ENCODE measurements at regions not wholly inside any gene's neighbourhood (a gene's known extent, or its start where the extent isn't known, plus 50 kb on each side); places are given as distances from the start of the nearest gene placed in this dataset.
"Not testable (repeated sequence)": the region's sequence is repeated elsewhere in the genome, so short reads cannot be mapped to it uniquely, and the experiment has no call there.

DNA sequence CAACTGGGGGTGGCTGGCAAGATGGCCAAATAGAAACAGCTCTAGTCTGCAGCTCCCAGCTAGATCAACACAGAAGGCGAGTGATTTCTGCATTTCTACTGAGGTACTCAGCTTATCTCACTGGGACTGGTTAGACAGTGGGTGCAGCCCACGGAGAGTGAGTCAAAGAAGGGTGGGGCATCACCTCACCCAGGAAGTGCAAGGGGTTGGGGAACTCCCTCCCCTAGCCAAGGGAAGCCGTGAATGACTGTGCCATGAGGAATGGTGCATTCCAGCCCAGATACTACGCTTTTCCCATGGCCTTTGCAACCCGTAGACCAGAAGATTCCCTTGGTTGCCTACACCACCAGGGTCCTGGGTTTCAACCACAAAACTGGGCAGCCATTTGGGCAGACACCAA, 452.6 kb downstream of the NR4A2 start:
- not testable (repeated sequence) for H3K27ac ChIP-seq (ENCODE audit: low read depth); H3K4me3 Mint-ChIP-seq; H3K4me3 ChIP-seq; H3K27me3 Mint-ChIP-seq (ENCODE audit: insufficient read depth, low read depth, poor library complexity); H3K36me3 ChIP-seq (ENCODE audit: insufficient read depth); H3K27me3 ChIP-seq (ENCODE audit: insufficient read depth); H3K4me2 ChIP-seq; H3K79me2 ChIP-seq (replicated peaks; ENCODE audit: insufficient read depth); H4K20me1 ChIP-seq (replicated peaks; ENCODE audit: insufficient read depth); DNase-seq (ENCODE audit: low spot score); H3F3A ChIP-seq (replicated peaks; ENCODE audit: low read depth); H3K4me1 ChIP-seq (ENCODE audit: insufficient read depth); ATAC-seq; H3K9me2 ChIP-seq (ENCODE audit: insufficient read depth); H3K4me1 Mint-ChIP-seq; H3K27ac Mint-ChIP-seq; H2AFZ ChIP-seq
- Mint-ChIP-seq H3K36me3 (ENCODE audit: low read depth) (peaks cover 15% of the 10 kb centered on the region; the same call in 2 of the 3 replicates), H3K9me3 (peaks cover 38% of the 10 kb centered on the region)

DNA sequence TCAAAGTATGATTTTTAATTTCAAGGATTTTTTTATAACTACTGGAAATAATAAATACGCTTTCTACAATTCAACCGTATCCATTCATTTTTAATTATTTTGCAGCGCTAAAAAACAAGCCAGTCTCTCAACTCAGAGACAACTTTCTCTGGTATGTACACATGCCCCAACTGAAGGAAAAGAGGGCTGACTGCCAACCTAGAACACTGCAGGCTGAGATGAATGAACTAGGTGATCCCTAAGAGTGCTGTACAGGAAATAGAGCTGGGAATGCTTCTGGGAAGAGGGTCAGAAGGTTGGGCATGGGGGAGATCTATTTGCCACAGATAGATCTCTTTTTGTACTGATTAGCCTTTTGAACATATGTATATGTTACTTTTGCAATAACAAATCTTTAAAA, 460.1 kb downstream of the NR4A2 start:
- DNase-seq (ENCODE audit: low spot score), result no peak
- no peaks in the 10 kb centered on the region for H3F3A ChIP-seq (replicated peaks; ENCODE audit: low read depth)
- no peak overlapping the region; the same call in 1 of the 2 replicates for H3K27ac Mint-ChIP-seq
- TF ChIP-seq, protein P1, sequence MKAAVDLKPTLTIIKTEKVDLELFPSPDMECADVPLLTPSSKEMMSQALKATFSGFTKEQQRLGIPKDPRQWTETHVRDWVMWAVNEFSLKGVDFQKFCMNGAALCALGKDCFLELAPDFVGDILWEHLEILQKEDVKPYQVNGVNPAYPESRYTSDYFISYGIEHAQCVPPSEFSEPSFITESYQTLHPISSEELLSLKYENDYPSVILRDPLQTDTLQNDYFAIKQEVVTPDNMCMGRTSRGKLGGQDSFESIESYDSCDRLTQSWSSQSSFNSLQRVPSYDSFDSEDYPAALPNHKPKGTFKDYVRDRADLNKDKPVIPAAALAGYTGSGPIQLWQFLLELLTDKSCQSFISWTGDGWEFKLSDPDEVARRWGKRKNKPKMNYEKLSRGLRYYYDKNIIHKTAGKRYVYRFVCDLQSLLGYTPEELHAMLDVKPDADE (IDR thresholded peaks at IDR 0.05), result no peak
- TF ChIP-seq EZH2 (IDR thresholded peaks at IDR 0.05; ENCODE audit: low read depth, unreplicated experiment), result no peak
- no peak for TF ChIP-seq CREB1 (CRISPR knock-in tag; IDR thresholded peaks at IDR 0.05; ENCODE audit: low read depth)
- TF ChIP-seq EZH2phosphoT487 (IDR thresholded peaks at IDR 0.05; ENCODE audit: unreplicated experiment), result no peak
- no peak for TF ChIP-seq NANOG (IDR thresholded peaks at IDR 0.05; ENCODE audit: borderline replicate concordance)
- no peak for TF ChIP-seq JUNB (IDR thresholded peaks at IDR 0.05; ENCODE audit: unreplicated experiment)
- no peak for TF ChIP-seq STAT1 (IDR thresholded peaks at IDR 0.05; ENCODE audit: unreplicated experiment)
- TF ChIP-seq, protein P2, sequence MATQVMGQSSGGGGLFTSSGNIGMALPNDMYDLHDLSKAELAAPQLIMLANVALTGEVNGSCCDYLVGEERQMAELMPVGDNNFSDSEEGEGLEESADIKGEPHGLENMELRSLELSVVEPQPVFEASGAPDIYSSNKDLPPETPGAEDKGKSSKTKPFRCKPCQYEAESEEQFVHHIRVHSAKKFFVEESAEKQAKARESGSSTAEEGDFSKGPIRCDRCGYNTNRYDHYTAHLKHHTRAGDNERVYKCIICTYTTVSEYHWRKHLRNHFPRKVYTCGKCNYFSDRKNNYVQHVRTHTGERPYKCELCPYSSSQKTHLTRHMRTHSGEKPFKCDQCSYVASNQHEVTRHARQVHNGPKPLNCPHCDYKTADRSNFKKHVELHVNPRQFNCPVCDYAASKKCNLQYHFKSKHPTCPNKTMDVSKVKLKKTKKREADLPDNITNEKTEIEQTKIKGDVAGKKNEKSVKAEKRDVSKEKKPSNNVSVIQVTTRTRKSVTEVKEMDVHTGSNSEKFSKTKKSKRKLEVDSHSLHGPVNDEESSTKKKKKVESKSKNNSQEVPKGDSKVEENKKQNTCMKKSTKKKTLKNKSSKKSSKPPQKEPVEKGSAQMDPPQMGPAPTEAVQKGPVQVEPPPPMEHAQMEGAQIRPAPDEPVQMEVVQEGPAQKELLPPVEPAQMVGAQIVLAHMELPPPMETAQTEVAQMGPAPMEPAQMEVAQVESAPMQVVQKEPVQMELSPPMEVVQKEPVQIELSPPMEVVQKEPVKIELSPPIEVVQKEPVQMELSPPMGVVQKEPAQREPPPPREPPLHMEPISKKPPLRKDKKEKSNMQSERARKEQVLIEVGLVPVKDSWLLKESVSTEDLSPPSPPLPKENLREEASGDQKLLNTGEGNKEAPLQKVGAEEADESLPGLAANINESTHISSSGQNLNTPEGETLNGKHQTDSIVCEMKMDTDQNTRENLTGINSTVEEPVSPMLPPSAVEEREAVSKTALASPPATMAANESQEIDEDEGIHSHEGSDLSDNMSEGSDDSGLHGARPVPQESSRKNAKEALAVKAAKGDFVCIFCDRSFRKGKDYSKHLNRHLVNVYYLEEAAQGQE (IDR thresholded peaks at IDR 0.05; ENCODE audit: unreplicated experiment), result no peak
- TF ChIP-seq, protein P3, sequence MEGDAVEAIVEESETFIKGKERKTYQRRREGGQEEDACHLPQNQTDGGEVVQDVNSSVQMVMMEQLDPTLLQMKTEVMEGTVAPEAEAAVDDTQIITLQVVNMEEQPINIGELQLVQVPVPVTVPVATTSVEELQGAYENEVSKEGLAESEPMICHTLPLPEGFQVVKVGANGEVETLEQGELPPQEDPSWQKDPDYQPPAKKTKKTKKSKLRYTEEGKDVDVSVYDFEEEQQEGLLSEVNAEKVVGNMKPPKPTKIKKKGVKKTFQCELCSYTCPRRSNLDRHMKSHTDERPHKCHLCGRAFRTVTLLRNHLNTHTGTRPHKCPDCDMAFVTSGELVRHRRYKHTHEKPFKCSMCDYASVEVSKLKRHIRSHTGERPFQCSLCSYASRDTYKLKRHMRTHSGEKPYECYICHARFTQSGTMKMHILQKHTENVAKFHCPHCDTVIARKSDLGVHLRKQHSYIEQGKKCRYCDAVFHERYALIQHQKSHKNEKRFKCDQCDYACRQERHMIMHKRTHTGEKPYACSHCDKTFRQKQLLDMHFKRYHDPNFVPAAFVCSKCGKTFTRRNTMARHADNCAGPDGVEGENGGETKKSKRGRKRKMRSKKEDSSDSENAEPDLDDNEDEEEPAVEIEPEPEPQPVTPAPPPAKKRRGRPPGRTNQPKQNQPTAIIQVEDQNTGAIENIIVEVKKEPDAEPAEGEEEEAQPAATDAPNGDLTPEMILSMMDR (conservative IDR thresholded peaks at IDR 0.05; ENCODE audit: low read depth in 2 of 2), result no peak
- no peak for TF ChIP-seq ZNF114 (CRISPR knock-in tag; IDR thresholded peaks at IDR 0.05)
- no peak for TF ChIP-seq ZNF331 (CRISPR knock-in tag; IDR thresholded peaks at IDR 0.05; ENCODE audit: low read depth)
- H3K79me2 ChIP-seq (replicated peaks; ENCODE audit: insufficient read depth), result no peaks in the 10 kb centered on the region
- no peak overlapping the region for H3K27ac ChIP-seq (ENCODE audit: low read depth)
- H3K4me2 ChIP-seq, result no peak overlapping the region
- no peaks in the 10 kb centered on the region for H4K20me1 ChIP-seq (replicated peaks; ENCODE audit: insufficient read depth)
- H3K9me3 Mint-ChIP-seq, result peaks cover 19% of the 10 kb centered on the region
- peaks cover 4% of the 10 kb centered on the region; the same call in 1 of the 3 replicates for H3K36me3 Mint-ChIP-seq (ENCODE audit: low read depth)
- H3K4me3 Mint-ChIP-seq, result no peak overlapping the region
- no peaks in the 10 kb centered on the region for H3K27me3 ChIP-seq (ENCODE audit: insufficient read depth)
- no peaks in the 10 kb centered on the region for H3K4me1 ChIP-seq (ENCODE audit: insufficient read depth)
- ATAC-seq, result no peak
- no peaks in the 10 kb centered on the region for H3K4me1 Mint-ChIP-seq
- no peaks in the 10 kb centered on the region for H3K36me3 ChIP-seq (ENCODE audit: insufficient read depth)
- H3K9me2 ChIP-seq (ENCODE audit: insufficient read depth), result no peaks in the 10 kb centered on the region
- H3K27me3 Mint-ChIP-seq (ENCODE audit: insufficient read depth, low read depth, poor library complexity), result peaks cover 2% of the 10 kb centered on the region
- no peak overlapping the region for H2AFZ ChIP-seq
- no peak overlapping the region for H3K4me3 ChIP-seq

Measured in GM23338 (cell line).